SK-N-SH (cell line): ENCODE measurements at regions not wholly inside any gene's neighbourhood (a gene's known extent, or its start where the extent isn't known, plus 50 kb on each side); places are given as distances from the start of the nearest gene placed in this dataset.

Experiments used
- CTCF ChIA-PET: fragments of 300-600, 350-600 bp; formaldehyde crosslinking; extraction: SDS; loops from one replicate; lab custom pipeline; 2021; lab: Yijun Ruan, JAX
- POLR2A ChIA-PET: fragments of 350-600 bp; sonication (Branson Sonifier 250); formaldehyde crosslinking; extraction: SDS; loops from one replicate; lab custom pipeline; 2020; ENCODE audit warnings: antibody characterized with exemption, inconsistent platforms; lab: Yijun Ruan, JAX
- DNase-seq: peaks from one replicate; pipeline ENCODE4 v3.0.0; 2012
- H2AFZ ChIP-seq: fragments of 200-600 bp; sonication (generic); 2 replicates; pipeline ENCODE4 v1.8.1; 2016; ENCODE audit warnings: antibody characterized with exemption, mild to moderate bottlenecking, low read depth
- H3F3A ChIP-seq: fragments of 200-600 bp; sonication (generic); replicated peaks from 2 replicates; pipeline ENCODE3; 2016; ENCODE audit warnings: antibody characterized with exemption, mild to moderate bottlenecking; ENCODE audit not compliant: insufficient read depth
- H3K27ac ChIP-seq, 2 experiments: fragments of 200-500 bp in 1 of 2; fragments of 200-600 bp in 1 of 2; sonication (Bioruptor generic) in 1 of 2; sonication (generic), shearing (Covaris generic) in 1 of 2; 2 replicates each; pipeline versions ENCODE4 v1.5.1 to v1.6.1; 2014 to 2016; ENCODE audit warnings: low read depth in 2 of 2, inconsistent platforms in 1 of 2, low read length in 1 of 2, mild to moderate bottlenecking in 1 of 2, mixed read lengths in 1 of 2
- H3K27me3 ChIP-seq: fragments of 200-600 bp; sonication (generic), shearing (Covaris generic); 2 replicates; pipeline ENCODE4 v1.6.1; 2016; ENCODE audit warnings: mixed run types; ENCODE audit not compliant: insufficient read depth
- H3K36me3 ChIP-seq, 2 experiments: fragments of 200-500 bp in 1 of 2; fragments of 200-600 bp in 1 of 2; sonication (Bioruptor generic) in 1 of 2; sonication (generic) in 1 of 2; replicated peaks in 1 of 2; 2 replicates each; pipeline versions ENCODE3 to v1.5.1; 2014 to 2016; ENCODE audit warnings: low read length in 1 of 2, mild to moderate bottlenecking in 1 of 2; ENCODE audit not compliant: insufficient read depth in 2 of 2, control insufficient read depth in 1 of 2
- H3K4me1 ChIP-seq, 2 experiments: fragments of 200-500 bp in 1 of 2; fragments of 200-600 bp in 1 of 2; sonication (Bioruptor generic) in 1 of 2; sonication (generic), shearing (Covaris generic) in 1 of 2; 2 replicates each; pipeline versions ENCODE4 v1.5.1 to v1.6.1; 2014 to 2016; ENCODE audit warnings: low read depth in 1 of 2, low read length in 1 of 2, mixed run types in 1 of 2; ENCODE audit not compliant: insufficient read depth in 2 of 2, control insufficient read depth in 1 of 2
- H3K4me2 ChIP-seq: fragments of 200-600 bp; sonication (generic), shearing (Covaris generic); 2 replicates; pipeline ENCODE4 v1.6.1; 2017; ENCODE audit warnings: mixed run types
- H3K4me3 ChIP-seq, 2 experiments: fragments of 200-500 bp in 1 of 2; fragments of 200-600 bp in 1 of 2; sonication (Bioruptor generic) in 1 of 2; sonication (generic), shearing (Covaris generic) in 1 of 2; 2 replicates each; pipeline versions ENCODE4 v1.5.1 to v1.8.1; 2014 to 2016; ENCODE audit warnings: low read depth in 2 of 2, inconsistent platforms in 1 of 2, low read length in 1 of 2, mild to moderate bottlenecking in 1 of 2, mixed read lengths in 1 of 2, moderate library complexity in 1 of 2
- H3K79me2 ChIP-seq: fragments of 200-600 bp; sonication (generic); 2 replicates; pipeline ENCODE4 v1.8.1; 2017; ENCODE audit warnings: mild to moderate bottlenecking; ENCODE audit not compliant: insufficient read depth
- H3K9ac ChIP-seq: fragments of 200-600 bp; sonication (generic); 2 replicates; pipeline ENCODE4 v1.6.1; 2017; ENCODE audit warnings: mixed run types
- H3K9me2 ChIP-seq: fragments of 200-600 bp; sonication (generic); 2 replicates; pipeline ENCODE4 v1.6.1; 2017; ENCODE audit warnings: mixed run types
- H3K9me3 ChIP-seq: fragments of 200-600 bp; sonication (generic); 2 replicates; pipeline ENCODE4 v1.6.1; 2017; ENCODE audit warnings: mixed run types, mild to moderate bottlenecking, moderate library complexity
- H4K20me1 ChIP-seq: fragments of 200-600 bp; sonication (generic); 2 replicates; pipeline ENCODE4 v1.6.1; 2017; ENCODE audit warnings: mild to moderate bottlenecking, mixed run types; ENCODE audit not compliant: insufficient read depth
- ELF1 ChIP-seq: IDR thresholded peaks from 2 replicates; pipeline ENCODE4 v1.4.0; 2012
- EP300 ChIP-seq, 2 experiments: IDR thresholded peaks; 2 replicates each; pipeline versions ENCODE4 v1.4.0 to v1.6.1; 2012; ENCODE audit warnings: borderline replicate concordance in 1 of 2, low read depth in 1 of 2, low read length in 1 of 2
- EZH2phosphoT487 ChIP-seq: fragments of 200-600 bp; sonication (generic); IDR thresholded peaks from 2 replicates; pipeline ENCODE4 v1.6.1; 2017; ENCODE audit warnings: low read depth, mixed run types, mild to moderate bottlenecking, antibody characterized with exemption, moderate library complexity, borderline replicate concordance
- FOSL2 ChIP-seq: IDR thresholded peaks from 2 replicates; pipeline ENCODE4 v1.4.0; 2012; ENCODE audit warnings: low read depth, mild to moderate bottlenecking, moderate library complexity, borderline replicate concordance
- FOXM1 ChIP-seq: IDR thresholded peaks from 2 replicates; pipeline ENCODE4 v1.4.0; 2012; ENCODE audit warnings: low read depth, mild to moderate bottlenecking
- IRF3 ChIP-seq: fragments of 150-350 bp; IDR thresholded peaks from 2 replicates; pipeline ENCODE4 v1.6.1; 2016; ENCODE audit warnings: mild to moderate bottlenecking, low read depth, low read length
- MEF2A ChIP-seq: IDR thresholded peaks from 2 replicates; pipeline ENCODE4 v1.4.0; 2012; ENCODE audit warnings: low read depth, borderline replicate concordance
- MXI1 ChIP-seq: IDR thresholded peaks from 2 replicates; pipeline ENCODE4 v1.6.1; 2012; ENCODE audit warnings: mild to moderate bottlenecking, low read depth, low read length, improper control_type of control experiment
- PBX3 ChIP-seq: IDR thresholded peaks from 2 replicates; pipeline ENCODE4; 2012
- POLR2AphosphoS5 ChIP-seq: IDR thresholded peaks from 2 replicates; pipeline ENCODE4 v1.6.1; 2012; ENCODE audit warnings: low read depth, low read length
- RAD21 ChIP-seq: IDR thresholded peaks from 2 replicates; pipeline ENCODE4 v1.6.1; 2012; ENCODE audit warnings: mild to moderate bottlenecking, low read length
- RCOR1 ChIP-seq: fragments of 150-350 bp; IDR thresholded peaks from 2 replicates; pipeline ENCODE4 v1.6.1; 2017; ENCODE audit warnings: antibody characterized with exemption, low read length
- SIN3A ChIP-seq: IDR thresholded peaks from 2 replicates; pipeline ENCODE4 v1.6.1; 2012; ENCODE audit warnings: low read depth, mild to moderate bottlenecking, low read length, moderate library complexity, borderline replicate concordance
- SMC3 ChIP-seq: IDR thresholded peaks from 2 replicates; pipeline ENCODE4 v1.6.1; 2012; ENCODE audit warnings: low read depth, low read length, improper control_type of control experiment
- TAF1 ChIP-seq: IDR thresholded peaks from 2 replicates; pipeline ENCODE4 v1.6.1; 2012; ENCODE audit warnings: low read depth, mild to moderate bottlenecking, low read length, moderate library complexity, borderline replicate concordance
- TCF12 ChIP-seq: IDR thresholded peaks from 2 replicates; pipeline ENCODE4 v1.4.0; 2012
- USF1 ChIP-seq: IDR thresholded peaks from 2 replicates; pipeline ENCODE4 v1.4.0; 2012; ENCODE audit warnings: low read depth, borderline replicate concordance
- YY1 ChIP-seq: IDR thresholded peaks from 2 replicates; pipeline ENCODE4 v1.4.0; 2012; ENCODE audit warnings: low read depth, mild to moderate bottlenecking
- WGBS: methylation state at CpG from one replicate; pipeline ENCODE4 v1.1.6; 2017; ENCODE audit warnings: low lambda C conversion rate; 5-methylcytosine and 5-hydroxymethylcytosine counted together
- TF ChIP-seq, protein P1 (sequence below): IDR thresholded peaks from 2 replicates; pipeline ENCODE4 v1.4.0; 2012; ENCODE audit warnings: low read depth
- TF ChIP-seq, protein P2 (sequence below): fragments of 200-600 bp; sonication (generic); IDR thresholded peaks from 2 replicates; pipeline ENCODE4 v1.6.1; 2017; ENCODE audit warnings: antibody characterized with exemption, mild to moderate bottlenecking, moderate library complexity

GRCh38 chr5:167052791-167053190, 1238.7 kb upstream of the WWC1 start:
- Histone ChIP-seq H3K4me1 (no peaks in the 10 kb centered on the region), H3K27me3 (no peaks in the 10 kb centered on the region), H3K9me2 (no peaks in the 10 kb centered on the region), H3K36me3 (no peaks in the 10 kb centered on the region), H3F3A (no peaks in the 10 kb centered on the region), H4K20me1 (no peaks in the 10 kb centered on the region), H3K27ac (no peak overlapping the region), H2AFZ (no peak overlapping the region), H3K9ac (no peak overlapping the region), H3K9me3 (no peaks in the 10 kb centered on the region), H3K79me2 (no peaks in the 10 kb centered on the region), H3K4me2 (no peak overlapping the region), H3K4me3 (no peak overlapping the region)
- DNase-seq: no peak
- ChIA-PET POLR2A (no interaction called here), CTCF (interaction anchor here (4.4 kb wide), 1 partner anchor 1423 kb away, joined by 28 read pairs; no protein-coding TSS in a partner anchor)
- TF ChIP-seq EP300 (IDR thresholded peaks at IDR 0.05; ENCODE audit: borderline replicate concordance in 1 of 2, low read depth in 1 of 2, low read length in 1 of 2) (no peak), SIN3A (no peak), FOXM1 (no peak), MEF2A (no peak), PBX3 (no peak), IRF3 (no peak), SMC3 (no peak), TAF1 (no peak), RCOR1 (no peak), RAD21 (no peak), TCF12 (no peak), USF1 (no peak), EZH2phosphoT487 (no peak), MXI1 (no peak), ELF1 (no peak), YY1 (no peak), FOSL2 (no peak), POLR2AphosphoS5 (no peak)
- TF ChIP-seq, protein P1, sequence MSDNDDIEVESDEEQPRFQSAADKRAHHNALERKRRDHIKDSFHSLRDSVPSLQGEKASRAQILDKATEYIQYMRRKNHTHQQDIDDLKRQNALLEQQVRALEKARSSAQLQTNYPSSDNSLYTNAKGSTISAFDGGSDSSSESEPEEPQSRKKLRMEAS: no peak
- TF ChIP-seq, protein P2, sequence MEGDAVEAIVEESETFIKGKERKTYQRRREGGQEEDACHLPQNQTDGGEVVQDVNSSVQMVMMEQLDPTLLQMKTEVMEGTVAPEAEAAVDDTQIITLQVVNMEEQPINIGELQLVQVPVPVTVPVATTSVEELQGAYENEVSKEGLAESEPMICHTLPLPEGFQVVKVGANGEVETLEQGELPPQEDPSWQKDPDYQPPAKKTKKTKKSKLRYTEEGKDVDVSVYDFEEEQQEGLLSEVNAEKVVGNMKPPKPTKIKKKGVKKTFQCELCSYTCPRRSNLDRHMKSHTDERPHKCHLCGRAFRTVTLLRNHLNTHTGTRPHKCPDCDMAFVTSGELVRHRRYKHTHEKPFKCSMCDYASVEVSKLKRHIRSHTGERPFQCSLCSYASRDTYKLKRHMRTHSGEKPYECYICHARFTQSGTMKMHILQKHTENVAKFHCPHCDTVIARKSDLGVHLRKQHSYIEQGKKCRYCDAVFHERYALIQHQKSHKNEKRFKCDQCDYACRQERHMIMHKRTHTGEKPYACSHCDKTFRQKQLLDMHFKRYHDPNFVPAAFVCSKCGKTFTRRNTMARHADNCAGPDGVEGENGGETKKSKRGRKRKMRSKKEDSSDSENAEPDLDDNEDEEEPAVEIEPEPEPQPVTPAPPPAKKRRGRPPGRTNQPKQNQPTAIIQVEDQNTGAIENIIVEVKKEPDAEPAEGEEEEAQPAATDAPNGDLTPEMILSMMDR: no peak
- WGBS: 28% methylated on average over 1 of the region's 1 CpG
